ENCODE measurements at regions not wholly inside any gene's neighbourhood (a gene's known extent, or its start where the extent isn't known, plus 50 kb on each side); places are given as distances from the start of the nearest gene placed in this dataset.

DNA sequence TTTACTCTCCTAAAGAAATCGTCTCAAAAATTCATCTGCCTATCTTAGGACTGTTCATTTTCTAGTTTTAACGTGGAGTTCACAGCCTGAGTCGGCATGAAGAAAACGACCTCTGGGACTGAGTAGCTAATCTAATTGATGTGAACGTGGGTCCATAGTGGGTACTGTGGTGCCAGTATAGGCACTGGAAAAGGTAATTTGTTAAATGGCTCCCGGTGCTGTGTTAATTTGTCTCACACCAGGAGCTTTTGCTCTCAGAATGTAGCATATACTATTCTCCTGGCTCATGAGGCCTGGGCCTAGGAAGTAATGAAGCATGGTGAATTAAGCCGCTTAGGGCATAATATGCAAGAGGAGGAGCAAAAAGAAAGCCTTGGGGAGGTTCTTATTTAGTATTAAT is 414.4 kb upstream of the NXPH2 start:
- TF ChIP-seq, protein P1, sequence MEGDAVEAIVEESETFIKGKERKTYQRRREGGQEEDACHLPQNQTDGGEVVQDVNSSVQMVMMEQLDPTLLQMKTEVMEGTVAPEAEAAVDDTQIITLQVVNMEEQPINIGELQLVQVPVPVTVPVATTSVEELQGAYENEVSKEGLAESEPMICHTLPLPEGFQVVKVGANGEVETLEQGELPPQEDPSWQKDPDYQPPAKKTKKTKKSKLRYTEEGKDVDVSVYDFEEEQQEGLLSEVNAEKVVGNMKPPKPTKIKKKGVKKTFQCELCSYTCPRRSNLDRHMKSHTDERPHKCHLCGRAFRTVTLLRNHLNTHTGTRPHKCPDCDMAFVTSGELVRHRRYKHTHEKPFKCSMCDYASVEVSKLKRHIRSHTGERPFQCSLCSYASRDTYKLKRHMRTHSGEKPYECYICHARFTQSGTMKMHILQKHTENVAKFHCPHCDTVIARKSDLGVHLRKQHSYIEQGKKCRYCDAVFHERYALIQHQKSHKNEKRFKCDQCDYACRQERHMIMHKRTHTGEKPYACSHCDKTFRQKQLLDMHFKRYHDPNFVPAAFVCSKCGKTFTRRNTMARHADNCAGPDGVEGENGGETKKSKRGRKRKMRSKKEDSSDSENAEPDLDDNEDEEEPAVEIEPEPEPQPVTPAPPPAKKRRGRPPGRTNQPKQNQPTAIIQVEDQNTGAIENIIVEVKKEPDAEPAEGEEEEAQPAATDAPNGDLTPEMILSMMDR (conservative IDR thresholded peaks at IDR 0.05; ENCODE audit: low read depth, low read length) = no peak
- TF ChIP-seq EZH2 (IDR thresholded peaks at IDR 0.05; ENCODE audit: low read length, unreplicated experiment) = no peak
